ENCODE measurements at regions not wholly inside any gene's neighbourhood (a gene's known extent, or its start where the extent isn't known, plus 50 kb on each side); places are given as distances from the start of the nearest gene placed in this dataset.

DNA sequence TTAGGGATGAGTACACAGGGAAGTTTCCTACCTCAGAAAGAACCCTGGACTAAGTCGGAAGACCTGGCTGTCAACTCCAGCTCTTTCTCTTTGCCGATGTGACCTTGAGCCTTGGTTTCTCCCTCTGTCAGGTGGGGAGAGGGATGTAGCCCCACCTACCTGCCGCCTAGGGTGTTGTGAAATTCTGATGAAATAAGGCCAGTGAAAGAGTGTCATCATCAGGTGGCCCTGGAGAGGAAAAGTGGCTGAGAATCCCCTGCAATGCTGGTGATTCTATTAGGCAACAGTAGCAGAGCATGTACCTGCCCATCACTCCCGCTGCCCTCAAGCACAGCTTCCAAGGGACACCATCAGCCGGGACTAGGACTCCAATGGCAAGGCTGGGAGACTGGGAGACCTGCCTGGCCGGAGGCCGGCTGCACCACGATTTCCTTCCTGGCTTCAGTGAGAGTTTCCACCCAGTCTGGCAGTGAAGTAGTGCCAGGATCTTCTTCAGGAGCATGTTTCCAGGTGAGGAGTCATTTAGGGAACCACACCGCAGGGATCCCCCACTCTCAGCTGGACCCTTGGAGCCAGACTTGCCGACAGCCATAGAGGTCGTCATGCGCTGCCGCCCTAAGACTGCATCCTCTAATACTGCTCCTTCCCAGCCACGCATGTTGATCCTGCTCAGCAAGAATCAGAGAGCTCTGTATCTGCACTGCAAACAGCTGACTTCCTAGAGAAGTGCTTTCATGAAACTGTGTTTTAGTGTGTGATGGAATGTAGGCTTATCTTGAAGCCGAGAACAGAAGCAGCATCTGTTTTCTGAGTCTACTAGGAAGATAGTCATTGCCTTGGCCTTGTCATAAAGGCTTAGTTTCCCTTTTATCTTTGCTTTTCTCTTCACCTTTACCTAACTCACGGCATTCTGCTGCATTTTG lies 88.0 kb upstream of the F3 start:
- DNase-seq (ENCODE audit: low spot score) = no peak
- in situ Hi-C loops (cut with MboI; ENCODE audit: low pct_unique_long_range_greater_than_20kb, low sequenced_read_pairs, unreplicated experiment) = no loop called here
- TF ChIP-seq, protein P1, sequence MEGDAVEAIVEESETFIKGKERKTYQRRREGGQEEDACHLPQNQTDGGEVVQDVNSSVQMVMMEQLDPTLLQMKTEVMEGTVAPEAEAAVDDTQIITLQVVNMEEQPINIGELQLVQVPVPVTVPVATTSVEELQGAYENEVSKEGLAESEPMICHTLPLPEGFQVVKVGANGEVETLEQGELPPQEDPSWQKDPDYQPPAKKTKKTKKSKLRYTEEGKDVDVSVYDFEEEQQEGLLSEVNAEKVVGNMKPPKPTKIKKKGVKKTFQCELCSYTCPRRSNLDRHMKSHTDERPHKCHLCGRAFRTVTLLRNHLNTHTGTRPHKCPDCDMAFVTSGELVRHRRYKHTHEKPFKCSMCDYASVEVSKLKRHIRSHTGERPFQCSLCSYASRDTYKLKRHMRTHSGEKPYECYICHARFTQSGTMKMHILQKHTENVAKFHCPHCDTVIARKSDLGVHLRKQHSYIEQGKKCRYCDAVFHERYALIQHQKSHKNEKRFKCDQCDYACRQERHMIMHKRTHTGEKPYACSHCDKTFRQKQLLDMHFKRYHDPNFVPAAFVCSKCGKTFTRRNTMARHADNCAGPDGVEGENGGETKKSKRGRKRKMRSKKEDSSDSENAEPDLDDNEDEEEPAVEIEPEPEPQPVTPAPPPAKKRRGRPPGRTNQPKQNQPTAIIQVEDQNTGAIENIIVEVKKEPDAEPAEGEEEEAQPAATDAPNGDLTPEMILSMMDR (IDR thresholded peaks at IDR 0.05; ENCODE audit: extremely low read depth, insufficient read depth, missing control alignments) = no peak

DNA sequence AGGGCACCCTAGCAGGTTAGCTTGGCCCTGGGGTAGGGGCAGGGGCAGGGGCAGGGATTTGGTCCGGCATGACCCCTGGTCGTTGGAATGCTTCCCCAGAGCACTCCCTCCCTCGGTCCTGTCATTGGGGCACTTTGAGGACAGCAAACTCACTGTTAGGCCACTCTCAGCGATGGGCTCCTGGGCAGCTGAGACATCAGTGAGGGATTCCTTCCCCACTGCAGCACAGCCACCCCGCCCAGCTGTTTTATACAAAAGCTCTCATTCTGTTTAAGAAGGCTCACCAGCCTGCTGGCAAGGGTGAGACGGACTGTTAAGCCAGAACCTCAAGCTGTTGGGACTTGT lies 86.9 kb upstream of the F3 start:
- in situ Hi-C loops (cut with MboI; ENCODE audit: low pct_unique_long_range_greater_than_20kb, low sequenced_read_pairs, unreplicated experiment) = no loop called here
- TF ChIP-seq, protein P1 (IDR thresholded peaks at IDR 0.05; ENCODE audit: extremely low read depth, insufficient read depth, missing control alignments) = no peak
- DNase-seq (ENCODE audit: low spot score) = no peak

DNA sequence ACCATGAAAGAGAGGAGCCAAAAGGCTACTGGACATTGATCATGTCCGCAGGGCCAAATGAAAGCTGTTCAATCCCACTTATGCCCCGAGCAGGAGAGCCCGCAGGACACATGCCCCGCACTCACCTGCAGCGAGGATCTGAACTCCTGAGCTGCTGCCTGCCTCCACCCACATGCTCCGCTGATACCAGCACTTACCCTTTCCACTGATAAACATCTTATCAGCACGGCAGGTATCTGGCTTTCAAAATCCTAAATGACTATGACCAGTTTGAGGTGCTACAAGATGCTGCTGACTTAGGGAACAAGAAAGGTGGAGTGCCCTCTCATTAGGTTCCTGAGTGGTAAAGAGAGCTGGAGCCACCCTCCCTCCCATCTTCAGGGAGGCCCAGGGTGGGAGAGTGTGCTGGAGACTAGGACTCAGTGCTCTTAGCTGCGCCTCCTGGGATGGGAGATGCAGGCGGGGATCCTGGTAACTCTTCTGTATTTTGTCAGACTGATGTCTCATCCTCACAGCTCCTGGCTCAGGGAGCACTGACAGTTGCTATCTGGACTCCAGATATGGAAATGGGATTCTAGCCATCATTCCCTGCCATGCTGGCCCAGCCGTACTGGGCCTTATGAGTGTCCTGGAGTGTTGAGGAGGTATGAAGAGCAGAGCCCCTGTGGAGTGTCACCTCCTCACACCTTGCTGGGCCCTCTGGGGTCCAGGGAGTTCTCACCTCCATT lies 86.4 kb upstream of the F3 start:
- TF ChIP-seq, protein P1 (IDR thresholded peaks at IDR 0.05; ENCODE audit: extremely low read depth, insufficient read depth, missing control alignments) = no peak

GRCh38 chr1:94624203-94624602 lies 82.6 kb upstream of the F3 start:
- DNase-seq (ENCODE audit: low spot score) = no peak
- TF ChIP-seq, protein P1 (IDR thresholded peaks at IDR 0.05; ENCODE audit: extremely low read depth, insufficient read depth, missing control alignments) = no peak
- in situ Hi-C loops (cut with MboI; ENCODE audit: low pct_unique_long_range_greater_than_20kb, low sequenced_read_pairs, unreplicated experiment) = no loop called here

More for the DNA sequence above, 86.4 kb upstream of the F3 start:
- in situ Hi-C loops (cut with MboI; ENCODE audit: low pct_unique_long_range_greater_than_20kb, low sequenced_read_pairs, unreplicated experiment) = no loop called here
- DNase-seq (ENCODE audit: low spot score) = no peak

DNA sequence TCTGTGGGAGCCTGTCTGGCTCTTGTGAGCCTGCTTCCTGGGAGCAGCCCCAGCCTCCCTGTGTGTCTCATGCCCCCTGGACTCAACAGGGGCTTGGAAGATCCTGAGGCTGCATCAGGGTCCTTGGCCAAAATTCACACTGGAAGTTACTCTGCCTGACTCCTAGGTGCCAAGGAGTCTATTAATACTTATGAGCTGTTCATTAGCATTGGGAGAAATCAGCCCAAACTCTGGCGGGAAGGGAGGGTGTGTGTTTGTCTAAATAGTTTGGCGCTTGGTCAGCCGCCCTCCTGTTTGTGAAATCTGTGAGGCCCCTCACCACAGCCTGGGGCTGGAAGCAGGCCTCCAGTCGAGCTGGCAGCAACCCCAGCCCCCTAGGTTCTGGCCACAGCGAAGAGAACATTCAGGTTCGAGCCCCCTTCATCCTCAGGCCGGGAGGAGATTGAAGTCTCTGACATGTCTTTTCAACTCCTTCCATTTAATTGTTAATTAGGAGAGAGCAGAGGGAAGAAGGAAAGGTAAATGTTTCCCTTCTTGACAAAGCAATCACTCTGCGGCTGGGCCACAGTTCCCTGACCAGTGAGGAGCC lies 82.1 kb upstream of the F3 start:
- in situ Hi-C loops (cut with MboI; ENCODE audit: low pct_unique_long_range_greater_than_20kb, low sequenced_read_pairs, unreplicated experiment) = no loop called here
- TF ChIP-seq, protein P1 (IDR thresholded peaks at IDR 0.05; ENCODE audit: extremely low read depth, insufficient read depth, missing control alignments) = no peak
- DNase-seq (ENCODE audit: low spot score) = no peak

DNA sequence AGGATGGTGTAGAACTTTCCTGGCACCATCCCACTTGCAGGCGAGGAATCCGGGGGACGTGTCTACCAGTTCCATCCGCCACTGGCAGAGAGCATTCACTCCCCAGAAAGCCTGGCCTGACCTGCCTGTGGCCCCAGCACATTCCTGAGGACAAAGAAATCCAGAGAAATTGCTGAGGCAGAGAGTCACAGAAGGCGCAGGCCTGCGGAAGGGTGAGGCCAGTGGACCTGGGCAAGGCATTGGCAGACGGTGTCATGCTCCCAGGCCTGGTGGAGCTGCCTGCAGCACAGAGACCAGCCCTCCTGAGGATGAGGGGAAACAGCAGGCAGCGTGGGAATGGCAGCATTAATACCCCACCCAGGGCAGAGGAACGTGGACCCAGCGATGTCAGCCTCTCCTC lies 81.2 kb upstream of the F3 start:
- in situ Hi-C loops (cut with MboI; ENCODE audit: low pct_unique_long_range_greater_than_20kb, low sequenced_read_pairs, unreplicated experiment) = no loop called here
- TF ChIP-seq, protein P1 (IDR thresholded peaks at IDR 0.05; ENCODE audit: extremely low read depth, insufficient read depth, missing control alignments) = no peak
- DNase-seq (ENCODE audit: low spot score) = no peak

Measured in GM13977 (cell line).